Nephron progenitor cell (in vitro differentiated cells): ENCODE measurements at regions not wholly inside any gene's neighbourhood (a gene's known extent, or its start where the extent isn't known, plus 50 kb on each side); places are given as distances from the start of the nearest gene placed in this dataset.

Experiments
- DNase-seq: peaks from one replicate; pipeline ENCODE4 v3.0.0; 2021
- H3K27ac Mint-ChIP-seq: 2 replicates; pipeline ENCODE4 v1.8.0; 2021; ENCODE audit warnings: mild to moderate bottlenecking, moderate library complexity, mixed read lengths
- H3K27me3 Mint-ChIP-seq: 2 replicates; pipeline ENCODE4 v1.8.0; 2021; ENCODE audit warnings: mild to moderate bottlenecking, low read depth, mixed read lengths; ENCODE audit not compliant: poor library complexity
- H3K36me3 Mint-ChIP-seq: 2 replicates; pipeline ENCODE4 v1.8.0; 2021; ENCODE audit warnings: low read depth, mixed read lengths
- H3K4me1 Mint-ChIP-seq: 2 replicates; pipeline ENCODE4 v1.8.0; 2021; ENCODE audit warnings: mixed read lengths
- H3K4me3 Mint-ChIP-seq: 2 replicates; pipeline ENCODE4 v1.8.0; 2021; ENCODE audit warnings: mild to moderate bottlenecking, moderate library complexity, mixed read lengths
- H3K9me3 Mint-ChIP-seq: 2 replicates; pipeline ENCODE4 v1.8.0; 2021; ENCODE audit warnings: mild to moderate bottlenecking, moderate library complexity, mixed read lengths
- CTCF ChIP-seq: fragments of 200-600 bp; sonication (generic); IDR thresholded peaks from 2 replicates; pipeline ENCODE4 v1.5.0; 2021; ENCODE audit warnings: antibody characterized with exemption

- no peak for TF ChIP-seq CTCF
- peaks cover 6% of the 10 kb centered on the region for H3K9me3 Mint-ChIP-seq
- H3K4me1 Mint-ChIP-seq, result peaks cover 26% of the 10 kb centered on the region
Observed at GRCh38 chr18:75860166-75860565, 432.7 kb upstream of the SMIM21 start.

DNA sequence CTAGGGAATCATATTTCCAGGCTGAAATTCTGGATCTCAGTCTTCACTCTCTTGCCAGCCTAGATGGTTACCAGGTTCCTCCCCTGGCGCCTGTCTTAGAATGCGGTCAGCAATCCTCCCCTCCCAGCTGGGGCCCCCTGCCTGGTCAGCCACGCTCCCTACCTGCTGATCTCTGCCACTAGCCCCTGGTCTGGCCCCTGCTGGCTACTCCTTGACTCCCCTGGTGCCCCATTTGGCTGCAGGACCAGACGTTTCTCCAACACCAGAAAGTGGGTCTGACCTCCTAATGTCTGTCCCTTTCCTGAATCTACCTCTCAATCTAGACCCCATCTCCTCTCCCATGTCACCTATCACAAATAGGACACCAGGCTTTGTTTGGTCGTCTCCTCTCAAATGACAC lies 432.0 kb upstream of the SMIM21 start:
- Mint-ChIP-seq H3K36me3 (no peaks in the 10 kb centered on the region), H3K4me3 (no peak overlapping the region), H3K4me1 (peaks cover 24% of the 10 kb centered on the region), H3K9me3 (peaks cover 6% of the 10 kb centered on the region), H3K27ac (no peak overlapping the region), H3K27me3 (no peaks in the 10 kb centered on the region)
- no peak for DNase-seq
- TF ChIP-seq CTCF, result no peak

More at GRCh38 chr18:75860166-75860565, 432.7 kb upstream of the SMIM21 start:
- H3K36me3 Mint-ChIP-seq, result no peaks in the 10 kb centered on the region
- H3K27me3 Mint-ChIP-seq, result peaks cover 2% of the 10 kb centered on the region
- no peak overlapping the region for H3K4me3 Mint-ChIP-seq
- H3K27ac Mint-ChIP-seq, result no peak overlapping the region
- DNase-seq, result no peak

DNA sequence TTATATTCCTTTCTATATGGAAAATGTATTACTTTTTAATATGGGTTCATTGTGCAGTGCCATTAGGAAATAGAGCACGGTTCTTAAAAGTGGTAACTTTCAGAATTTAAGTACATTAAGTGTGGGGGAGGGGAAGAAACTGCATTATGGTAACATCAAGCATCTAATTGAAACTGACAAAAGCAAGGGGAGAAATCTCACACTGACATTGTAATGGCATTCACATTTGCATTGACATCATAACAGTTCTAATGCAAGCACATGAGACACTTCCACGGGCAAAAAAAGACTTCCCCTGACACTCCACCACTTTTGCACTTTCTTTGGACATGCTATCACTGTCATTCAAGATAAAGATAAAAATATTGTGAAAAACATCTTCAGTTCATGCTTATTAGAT lies 431.3 kb upstream of the SMIM21 start:
- Mint-ChIP-seq H3K4me1 (peaks cover 21% of the 10 kb centered on the region), H3K9me3 (peaks cover 11% of the 10 kb centered on the region), H3K27me3 (peaks cover 2% of the 10 kb centered on the region), H3K36me3 (no peaks in the 10 kb centered on the region), H3K27ac (no peak overlapping the region), H3K4me3 (no peak overlapping the region)
- DNase-seq, result no peak
- TF ChIP-seq CTCF, result no peak

DNA sequence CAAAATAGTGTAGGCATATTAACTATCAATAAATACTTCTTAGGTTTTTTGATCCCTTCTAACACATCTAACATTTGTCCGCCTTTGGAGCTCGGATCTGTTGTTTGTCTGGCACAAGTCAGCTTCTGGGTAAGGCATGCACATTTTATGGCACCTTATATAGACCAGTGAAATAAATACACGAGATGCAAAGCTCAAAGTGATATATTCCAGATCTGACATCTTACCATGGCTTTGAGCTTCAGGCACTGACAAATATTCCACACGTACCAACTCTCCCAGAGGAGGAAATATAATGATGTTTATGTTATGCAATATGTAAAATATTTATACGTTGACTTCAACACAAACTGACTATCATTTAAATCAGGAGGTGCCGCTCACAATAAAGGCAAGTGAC lies 430.1 kb upstream of the SMIM21 start:
- peaks cover 14% of the 10 kb centered on the region for H3K9me3 Mint-ChIP-seq
- peaks cover 16% of the 10 kb centered on the region for H3K4me1 Mint-ChIP-seq
- TF ChIP-seq CTCF, result no peak
- DNase-seq, result no peak
- H3K27ac Mint-ChIP-seq, result no peak overlapping the region
- no peaks in the 10 kb centered on the region for H3K36me3 Mint-ChIP-seq
- peaks cover 2% of the 10 kb centered on the region for H3K27me3 Mint-ChIP-seq
- H3K4me3 Mint-ChIP-seq, result no peak overlapping the region

- peaks cover 2% of the 10 kb centered on the region for H3K27me3 Mint-ChIP-seq
- DNase-seq, result no peak
Observed at GRCh38 chr18:75854808-75855207, 427.3 kb upstream of the SMIM21 start.

More at GRCh38 chr18:75854808-75855207, 427.3 kb upstream of the SMIM21 start:
- Mint-ChIP-seq H3K27ac (no peak overlapping the region), H3K4me1 (peaks cover 2% of the 10 kb centered on the region), H3K36me3 (no peaks in the 10 kb centered on the region), H3K4me3 (no peak overlapping the region), H3K9me3 (peaks cover 8% of the 10 kb centered on the region)
- TF ChIP-seq CTCF, result no peak
